Loucy (cell line): ENCODE measurements at regions not wholly inside any gene's neighbourhood (a gene's known extent, or its start where the extent isn't known, plus 50 kb on each side); places are given as distances from the start of the nearest gene placed in this dataset.

Source experiments
- CTCF ChIP-seq: fragments of 200-600 bp; sonication (generic); conservative IDR thresholded peaks from 2 replicates; pipeline ENCODE4 v1.5.1; 2014; ENCODE audit warnings: mild to moderate bottlenecking, antibody characterized with exemption, low read length
- EZH2phosphoT487 ChIP-seq: fragments of 200-600 bp; IDR thresholded peaks from 2 replicates; pipeline ENCODE4 v1.6.1; 2018; ENCODE audit warnings: antibody characterized with exemption, mild to moderate bottlenecking, moderate library complexity, borderline replicate concordance

DNA sequence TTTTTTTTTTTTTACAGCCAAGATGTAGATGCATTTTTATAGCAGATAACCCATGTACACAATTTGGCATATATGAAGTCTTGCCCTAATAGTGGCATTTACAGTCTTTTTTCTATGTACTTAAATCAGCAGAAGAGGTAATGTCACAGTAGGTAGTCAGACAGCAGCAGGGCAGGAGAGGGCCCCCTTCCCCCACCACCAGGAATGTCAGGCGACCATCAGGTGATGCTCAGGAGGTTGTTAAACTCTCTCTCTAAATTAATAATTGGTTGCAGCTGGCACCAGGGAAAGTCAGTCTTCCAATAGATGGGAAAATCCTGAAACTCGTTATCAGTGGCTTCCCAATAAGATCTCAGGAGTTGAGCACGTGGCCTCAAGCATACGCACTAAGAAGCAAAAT is 188.0 kb upstream of the ADGRB3 start:
- no peak for TF ChIP-seq CTCF
- TF ChIP-seq EZH2phosphoT487, result no peak
